Naive thymus-derived CD4-positive, alpha-beta T cell (primary cell): ENCODE measurements at regions not wholly inside any gene's neighbourhood (a gene's known extent, or its start where the extent isn't known, plus 50 kb on each side); places are given as distances from the start of the nearest gene placed in this dataset.

Source experiments
- ATAC-seq: fragments of 150-1000 bp; cut with Tn5 transposase; 2 replicates; pipeline ENCODE4 v1.10.0; 2021; ENCODE audit warnings: mild to moderate bottlenecking, moderate library complexity
- CTCF ChIA-PET: fragments of 350-600 bp; sonication (Branson Sonifier 250); formaldehyde crosslinking; loops from one replicate; lab custom pipeline; 2021; ENCODE audit warnings: antibody characterized with exemption; lab: Charles Lee
- POLR2A ChIA-PET: fragments of 350-600 bp; sonication (Branson Sonifier 250); formaldehyde crosslinking; loops from one replicate; lab custom pipeline; 2021; ENCODE audit warnings: antibody characterized with exemption, inconsistent platforms; lab: Charles Lee
- DNase-seq, 9 donors: peaks; one replicate each; pipeline versions ENCODE4 v3.0.0 to v3.0.0-alpha.2; 2020 to 2022; ENCODE audit warnings: mixed read lengths in 1 of 9
- H3K27ac ChIP-seq: one replicate; pipeline ENCODE4 v1.7.0; 2013; ENCODE audit warnings: mild to moderate bottlenecking, low read depth, low read length, moderate library complexity
- H3K27me3 ChIP-seq, 2 donors: one replicate each; pipeline ENCODE4 v1.7.0; 2013; ENCODE audit warnings: low read length in 2 of 2, mild to moderate bottlenecking in 2 of 2, moderate library complexity in 2 of 2; ENCODE audit not compliant: control insufficient read depth in 2 of 2, insufficient read depth in 2 of 2
- H3K36me3 ChIP-seq, 3 experiments: 1 replicate in 2 of 3; 2 replicates in 1 of 3; pipeline ENCODE4 v1.7.0; 2013; ENCODE audit warnings: low read length in 3 of 3, mild to moderate bottlenecking in 3 of 3, moderate library complexity in 1 of 3; ENCODE audit not compliant: insufficient read depth in 3 of 3, control insufficient read depth in 2 of 3
- H3K4me1 ChIP-seq, 2 donors: one replicate each; pipeline ENCODE4 v1.7.0; 2013; ENCODE audit warnings: low read length in 2 of 2, mild to moderate bottlenecking in 2 of 2, moderate library complexity in 1 of 2; ENCODE audit not compliant: control insufficient read depth in 2 of 2, insufficient read depth in 2 of 2
- H3K4me3 ChIP-seq: 2 replicates; pipeline ENCODE4 v1.7.0; 2013; ENCODE audit warnings: mild to moderate bottlenecking, low read length
- H3K9me3 ChIP-seq, 3 experiments: 1 replicate in 2 of 3; 2 replicates in 1 of 3; pipeline ENCODE4 v1.7.0; 2013; ENCODE audit warnings: low read length in 3 of 3; ENCODE audit not compliant: control insufficient read depth in 2 of 3
- H3K27ac Mint-ChIP-seq, 9 donors: one replicate each; pipeline ENCODE4 v1.8.0; 2020 to 2022; ENCODE audit warnings: mixed read lengths in 9 of 9, mild to moderate bottlenecking in 8 of 9, moderate library complexity in 5 of 9, inconsistent platforms in 2 of 9
- H3K27me3 Mint-ChIP-seq, 5 donors: one replicate each; pipeline ENCODE4 v1.8.0; 2021 to 2022; ENCODE audit warnings: mixed read lengths in 5 of 5, mild to moderate bottlenecking in 1 of 5
- H3K36me3 Mint-ChIP-seq, 5 donors: one replicate each; pipeline ENCODE4 v1.8.0; 2020 to 2022; ENCODE audit warnings: mixed read lengths in 5 of 5, mild to moderate bottlenecking in 3 of 5, inconsistent platforms in 1 of 5
- H3K4me1 Mint-ChIP-seq, 7 donors: one replicate each; pipeline ENCODE4 v1.8.0; 2020 to 2022; ENCODE audit warnings: mixed read lengths in 7 of 7, mild to moderate bottlenecking in 3 of 7, inconsistent platforms in 1 of 7
- H3K4me3 Mint-ChIP-seq, 10 donors: one replicate each; pipeline ENCODE4 v1.8.0; 2020 to 2022; ENCODE audit warnings: mild to moderate bottlenecking in 10 of 10, mixed read lengths in 10 of 10, moderate library complexity in 6 of 10, inconsistent platforms in 2 of 10
- H3K9me3 Mint-ChIP-seq, 11 donors: one replicate each; pipeline ENCODE4 v1.8.0; 2020 to 2022; ENCODE audit warnings: mixed read lengths in 11 of 11, mild to moderate bottlenecking in 4 of 11, inconsistent platforms in 1 of 11, moderate library complexity in 1 of 11
- intact Hi-C, 2 donors: fragments of 100-400 bp; cut with micrococcal nuclease; formaldehyde crosslinking; loops; one replicate each; pipeline ENCODE4 v1.15.1; 2023

DNA sequence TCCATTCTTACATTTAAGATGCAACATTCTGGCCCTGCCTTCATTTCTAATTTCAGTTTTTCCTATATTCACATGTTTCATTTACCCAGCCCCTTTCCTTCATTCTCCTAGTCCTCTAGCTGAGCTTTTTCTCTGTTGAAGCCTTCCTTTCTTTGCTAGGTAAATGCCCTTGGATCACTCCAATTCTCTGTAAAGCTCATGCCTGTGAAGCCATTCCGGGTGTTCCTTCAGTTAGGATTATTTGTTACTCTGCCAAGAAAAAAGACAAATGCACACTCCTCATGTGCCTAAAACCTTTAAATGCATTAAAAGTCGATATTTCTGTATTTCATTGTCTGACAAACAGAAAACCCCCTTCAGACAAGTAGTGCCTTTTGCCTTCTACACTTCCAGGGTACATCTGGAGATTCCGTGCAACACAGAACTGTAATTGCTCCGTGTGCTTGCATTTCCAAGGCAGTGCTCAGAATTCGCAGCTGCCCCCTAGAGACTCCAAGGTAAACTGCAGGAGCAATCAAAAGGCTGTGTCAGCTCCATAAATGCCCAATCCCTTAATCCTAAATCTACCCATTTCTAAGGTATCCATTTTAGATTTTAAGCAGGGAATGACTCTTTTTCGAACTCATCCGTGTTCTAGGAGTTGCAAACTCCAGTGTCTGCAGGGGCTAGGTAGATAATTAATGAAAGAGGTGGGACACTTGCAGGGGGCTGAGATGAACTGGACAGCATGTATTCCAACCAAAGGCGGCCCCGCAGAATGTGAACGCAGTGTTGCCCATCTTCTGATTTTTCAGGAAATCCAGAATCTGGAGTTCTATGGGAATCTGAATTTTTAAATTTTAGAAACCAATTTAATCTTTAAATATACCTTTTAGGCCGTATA, 320.2 kb downstream of the GRIN2B start:
- no peak overlapping the region for H3K4me3 Mint-ChIP-seq
- no peaks in the 10 kb centered on the region for H3K27me3 ChIP-seq
- CTCF ChIA-PET, result interaction anchor here (0.6 kb wide), 1 partner anchor 383 kb away, joined by 3 read pairs; no protein-coding TSS in a partner anchor
- intact Hi-C loops, result loop anchor here (1.0 to 5.0 kb wide), 2 partner anchors 383 to 384 kb away; no protein-coding TSS in a partner anchor
- no peaks in the 10 kb centered on the region for H3K4me1 Mint-ChIP-seq
- H3K36me3 ChIP-seq, result no peaks in the 10 kb centered on the region
- DNase-seq, result peak in 3 of 9 donors; percentile 1 to 20 (median 5)
- POLR2A ChIA-PET, result no interaction called here
- no peaks in the 10 kb centered on the region for H3K4me1 ChIP-seq
- H3K27me3 Mint-ChIP-seq, result peaks cover 0 to 22% (median 9%) of the 10 kb centered on the region in 5 donors
- H3K4me3 ChIP-seq, result no peak overlapping the region
- no peaks in the 10 kb centered on the region for H3K9me3 ChIP-seq
- no peaks in the 10 kb centered on the region for H3K36me3 Mint-ChIP-seq
- no peak overlapping the region for H3K27ac Mint-ChIP-seq
- H3K27ac ChIP-seq, result no peak overlapping the region
- H3K9me3 Mint-ChIP-seq, result peaks cover 0 to 1% (median 0%) of the 10 kb centered on the region in 11 donors
- no peak for ATAC-seq

DNA sequence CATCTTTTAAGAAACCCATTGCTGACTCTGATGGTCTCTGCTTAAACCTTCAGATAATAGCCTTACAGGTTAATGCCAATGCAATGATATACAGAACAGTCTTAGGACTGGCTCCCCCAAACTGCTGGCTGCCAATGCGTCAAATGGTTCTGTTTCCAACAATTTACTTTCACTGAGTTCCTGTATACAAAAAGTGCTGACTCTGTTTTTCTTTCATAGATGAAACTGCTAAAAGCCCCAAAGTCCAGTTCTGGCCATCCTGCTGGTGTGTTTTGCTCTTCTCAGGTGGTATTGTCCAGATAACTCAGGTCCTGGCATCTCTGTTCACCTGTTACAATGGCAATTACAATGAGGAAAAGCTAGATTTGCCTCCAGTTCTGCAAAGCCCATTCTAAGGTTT, 326.9 kb downstream of the GRIN2B start:
- intact Hi-C loops, result no loop called here
- no peak overlapping the region for H3K4me3 Mint-ChIP-seq
- H3K36me3 ChIP-seq, result no peaks in the 10 kb centered on the region
- no peak overlapping the region for H3K4me3 ChIP-seq
- ChIA-PET POLR2A (no interaction called here), CTCF (no interaction called here)
- no peaks in the 10 kb centered on the region for H3K4me1 Mint-ChIP-seq
- H3K36me3 Mint-ChIP-seq, result no peaks in the 10 kb centered on the region
- DNase-seq (no peak), ATAC-seq (no peak)
- H3K27ac ChIP-seq, result no peak overlapping the region
- no peaks in the 10 kb centered on the region for H3K27me3 ChIP-seq
- no peak overlapping the region for H3K27ac Mint-ChIP-seq
- H3K9me3 ChIP-seq, result no peaks in the 10 kb centered on the region
- H3K4me1 ChIP-seq, result no peaks in the 10 kb centered on the region
- H3K9me3 Mint-ChIP-seq, result no peaks in the 10 kb centered on the region
- H3K27me3 Mint-ChIP-seq, result peaks cover 2 to 25% (median 11%) of the 10 kb centered on the region in 5 donors

DNA sequence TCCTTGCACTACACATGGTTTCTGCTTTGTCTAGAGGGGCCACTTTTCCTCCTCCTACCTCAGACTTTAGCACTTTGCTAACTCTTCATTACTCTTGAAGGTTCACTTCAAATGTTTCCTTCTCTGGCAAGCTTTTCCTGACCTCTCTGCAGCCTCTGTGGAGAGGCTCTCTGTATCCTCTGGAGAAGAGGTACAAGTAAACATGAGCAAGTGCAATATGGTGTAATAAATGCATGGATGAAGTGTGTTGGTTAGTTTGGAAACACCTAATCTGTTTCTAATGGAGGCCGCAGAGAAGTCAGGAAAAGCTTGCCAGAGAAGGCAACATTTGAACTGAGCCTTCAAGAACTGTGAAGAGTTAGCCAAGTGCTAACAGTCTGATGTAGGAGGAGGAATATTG, 329.3 kb downstream of the GRIN2B start:
- no peak for DNase-seq
- CTCF ChIA-PET, result no interaction called here
- Histone ChIP-seq H3K9me3 (no peaks in the 10 kb centered on the region), H3K27ac (no peak overlapping the region), H3K36me3 (no peaks in the 10 kb centered on the region), H3K27me3 (no peaks in the 10 kb centered on the region), H3K4me1 (no peaks in the 10 kb centered on the region), H3K4me3 (no peak overlapping the region)
- Mint-ChIP-seq H3K4me1 (no peaks in the 10 kb centered on the region), H3K36me3 (no peaks in the 10 kb centered on the region), H3K27me3 (peaks cover 0 to 25% (median 11%) of the 10 kb centered on the region in 5 donors), H3K27ac (no peak overlapping the region), H3K4me3 (no peak overlapping the region), H3K9me3 (no peaks in the 10 kb centered on the region)
- ATAC-seq, result no peak
- POLR2A ChIA-PET, result no interaction called here
- intact Hi-C loops, result no loop called here

DNA sequence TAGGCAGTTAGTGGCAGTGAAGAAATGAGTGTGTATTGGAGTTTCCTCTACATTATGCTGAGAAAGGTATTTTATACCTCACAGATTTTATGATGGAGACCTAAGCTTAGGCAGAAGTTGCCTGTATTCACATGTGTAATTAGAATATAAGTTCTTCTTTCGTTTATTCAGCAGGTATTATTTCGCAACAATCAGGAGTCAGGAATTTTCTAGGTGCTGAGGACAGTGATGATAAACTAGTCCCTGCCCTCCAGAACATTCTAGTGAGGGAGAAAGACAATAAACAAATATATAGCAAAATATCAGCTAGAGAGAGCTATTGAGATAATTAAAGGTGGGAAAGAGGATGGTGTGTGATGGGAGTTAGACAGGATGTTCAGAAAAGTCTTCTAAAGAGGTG, 345.7 kb downstream of the GRIN2B start:
- intact Hi-C loops, result no loop called here

DNA sequence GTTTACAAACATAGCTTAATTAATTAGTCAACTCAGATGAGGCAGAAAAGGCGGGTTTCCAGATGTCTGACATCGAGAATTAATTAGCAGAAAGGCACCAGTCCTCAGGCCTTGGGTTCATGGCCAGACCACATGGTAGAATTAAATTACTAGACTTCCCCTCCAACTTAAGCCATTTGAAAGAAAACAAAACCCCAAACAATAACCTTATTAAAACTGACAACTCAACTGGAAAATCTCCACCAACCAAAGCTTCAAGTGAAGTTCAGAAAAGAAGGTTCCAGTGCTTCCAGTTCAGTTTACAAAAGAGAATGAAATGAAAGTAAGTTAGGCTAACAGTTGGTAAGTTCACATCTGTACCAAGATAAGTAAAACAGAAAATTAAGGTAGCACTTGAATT, 349.5 kb downstream of the GRIN2B start:
- H3K4me3 ChIP-seq, result no peak overlapping the region
- no peak overlapping the region for H3K27ac Mint-ChIP-seq
- H3K36me3 ChIP-seq, result no peaks in the 10 kb centered on the region
- H3K4me1 ChIP-seq, result no peaks in the 10 kb centered on the region
- H3K36me3 Mint-ChIP-seq, result no peaks in the 10 kb centered on the region
- ChIA-PET POLR2A (no interaction called here), CTCF (no interaction called here)
- intact Hi-C loops, result no loop called here
- H3K27ac ChIP-seq, result no peak overlapping the region
- H3K9me3 ChIP-seq, result no peaks in the 10 kb centered on the region
- DNase-seq (no peak), ATAC-seq (no peak)
- H3K9me3 Mint-ChIP-seq, result peaks cover 0 to 13% (median 0%) of the 10 kb centered on the region in 11 donors
- H3K27me3 Mint-ChIP-seq, result peaks cover 0 to 27% (median 5%) of the 10 kb centered on the region in 5 donors
- H3K4me1 Mint-ChIP-seq, result no peaks in the 10 kb centered on the region
- H3K27me3 ChIP-seq, result no peaks in the 10 kb centered on the region
- no peak overlapping the region for H3K4me3 Mint-ChIP-seq

More for the DNA sequence above, 345.7 kb downstream of the GRIN2B start:
- Histone ChIP-seq H3K4me1 (no peaks in the 10 kb centered on the region), H3K27ac (no peak overlapping the region), H3K9me3 (no peaks in the 10 kb centered on the region), H3K4me3 (no peak overlapping the region), H3K27me3 (no peaks in the 10 kb centered on the region), H3K36me3 (no peaks in the 10 kb centered on the region)
- no peaks in the 10 kb centered on the region for H3K4me1 Mint-ChIP-seq
- peaks cover 4 to 12% (median 6%) of the 10 kb centered on the region in 5 donors for H3K27me3 Mint-ChIP-seq
- no peaks in the 10 kb centered on the region for H3K36me3 Mint-ChIP-seq
- no peak for ATAC-seq
- no peak for DNase-seq
- H3K4me3 Mint-ChIP-seq, result no peak overlapping the region
- no peak overlapping the region for H3K27ac Mint-ChIP-seq
- POLR2A ChIA-PET, result no interaction called here
- CTCF ChIA-PET, result no interaction called here
- peaks cover 0 to 6% (median 1%) of the 10 kb centered on the region in 11 donors for H3K9me3 Mint-ChIP-seq

DNA sequence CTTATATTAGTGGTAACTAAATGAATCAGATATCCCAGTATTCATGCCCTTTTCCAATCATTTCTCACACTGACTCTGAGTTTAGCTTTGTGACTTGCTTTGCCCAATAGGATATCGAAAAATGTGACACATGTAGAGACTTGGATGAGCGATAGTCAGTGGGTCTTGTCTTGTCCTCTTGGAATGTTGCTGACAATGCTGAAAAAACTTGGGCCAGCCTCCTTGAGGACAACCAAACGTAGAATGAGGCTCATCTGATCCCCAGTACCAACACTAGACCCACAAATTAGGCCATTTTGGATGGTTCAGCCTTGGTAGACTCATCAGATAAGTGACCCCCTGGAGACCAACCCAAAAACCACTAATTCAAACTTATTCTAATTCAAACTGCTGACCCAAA, 351.0 kb downstream of the GRIN2B start:
- Mint-ChIP-seq H3K27ac (no peak overlapping the region), H3K36me3 (no peaks in the 10 kb centered on the region), H3K9me3 (peaks cover 0 to 13% (median 0%) of the 10 kb centered on the region in 11 donors), H3K27me3 (peaks cover 0 to 27% (median 5%) of the 10 kb centered on the region in 5 donors), H3K4me3 (no peak overlapping the region), H3K4me1 (no peaks in the 10 kb centered on the region)
- ATAC-seq (no peak), DNase-seq (no peak)
- Histone ChIP-seq H3K27ac (no peak overlapping the region), H3K27me3 (no peaks in the 10 kb centered on the region), H3K4me1 (no peaks in the 10 kb centered on the region), H3K36me3 (no peaks in the 10 kb centered on the region), H3K9me3 (no peaks in the 10 kb centered on the region), H3K4me3 (no peak overlapping the region)
- POLR2A ChIA-PET, result no interaction called here
- intact Hi-C loops, result no loop called here
- CTCF ChIA-PET, result no interaction called here

DNA sequence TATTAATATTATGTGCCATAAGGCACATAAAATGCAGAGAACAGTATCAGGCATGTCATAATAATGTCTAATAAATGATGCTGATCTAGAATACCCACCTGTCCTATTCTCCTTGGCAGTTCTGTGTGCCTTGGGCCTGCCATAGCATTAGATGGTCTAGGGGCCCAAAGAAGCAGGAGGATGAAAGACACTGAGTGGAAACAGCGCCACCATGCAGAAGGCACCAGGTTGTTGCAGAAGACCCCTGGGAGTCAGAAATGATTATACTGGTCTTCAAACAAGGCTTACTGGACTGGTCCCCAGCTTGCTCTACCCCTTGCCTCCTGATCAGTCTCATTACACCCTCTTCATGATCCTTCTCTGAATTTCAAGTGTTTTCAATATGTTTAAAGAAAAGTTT, 353.3 kb downstream of the GRIN2B start:
- Mint-ChIP-seq H3K9me3 (peaks cover 0 to 13% (median 0%) of the 10 kb centered on the region in 11 donors), H3K27me3 (peaks cover 0 to 20% (median 5%) of the 10 kb centered on the region in 5 donors), H3K4me3 (no peak overlapping the region), H3K4me1 (no peaks in the 10 kb centered on the region), H3K27ac (no peak overlapping the region), H3K36me3 (no peaks in the 10 kb centered on the region)
- intact Hi-C loops, result no loop called here
- Histone ChIP-seq H3K4me3 (no peak overlapping the region), H3K27me3 (no peaks in the 10 kb centered on the region), H3K4me1 (no peaks in the 10 kb centered on the region), H3K36me3 (no peaks in the 10 kb centered on the region), H3K9me3 (no peaks in the 10 kb centered on the region), H3K27ac (no peak overlapping the region)
- ChIA-PET CTCF (no interaction called here), POLR2A (no interaction called here)
- no peak for ATAC-seq
- no peak for DNase-seq
